COLO829 (cell line): ENCODE measurements at regions not wholly inside any gene's neighbourhood (a gene's known extent, or its start where the extent isn't known, plus 50 kb on each side); places are given as distances from the start of the nearest gene placed in this dataset.

ENCODE experiments used
- DNase-seq: peaks from one replicate; pipeline ENCODE4 v3.0.0; 2012; ENCODE audit warnings: low spot score

DNA sequence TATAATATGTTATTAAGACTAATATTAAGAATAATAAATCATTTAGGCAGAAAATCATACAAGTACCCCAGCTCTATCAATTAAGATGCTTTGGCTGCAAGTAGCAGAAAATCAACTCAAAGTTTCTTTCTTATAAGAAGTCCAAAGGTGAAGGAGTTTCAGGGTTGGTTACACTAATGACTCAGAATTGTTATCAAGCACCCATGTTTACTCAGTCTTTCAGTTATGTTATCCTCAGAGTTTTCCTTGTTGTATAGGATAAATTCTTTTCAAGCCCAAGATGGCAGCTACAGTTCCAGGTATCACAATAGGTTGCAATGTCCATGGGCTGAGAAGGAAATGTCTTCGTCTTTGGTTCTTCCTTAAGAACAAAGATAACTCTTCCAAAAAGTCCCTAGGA is 163.6 kb downstream of the TNFSF18 start:
- no peak for DNase-seq

GRCh38 chr1:172893146-172893841 is 157.4 kb downstream of the TNFSF18 start:
- DNase-seq = no peak

DNA sequence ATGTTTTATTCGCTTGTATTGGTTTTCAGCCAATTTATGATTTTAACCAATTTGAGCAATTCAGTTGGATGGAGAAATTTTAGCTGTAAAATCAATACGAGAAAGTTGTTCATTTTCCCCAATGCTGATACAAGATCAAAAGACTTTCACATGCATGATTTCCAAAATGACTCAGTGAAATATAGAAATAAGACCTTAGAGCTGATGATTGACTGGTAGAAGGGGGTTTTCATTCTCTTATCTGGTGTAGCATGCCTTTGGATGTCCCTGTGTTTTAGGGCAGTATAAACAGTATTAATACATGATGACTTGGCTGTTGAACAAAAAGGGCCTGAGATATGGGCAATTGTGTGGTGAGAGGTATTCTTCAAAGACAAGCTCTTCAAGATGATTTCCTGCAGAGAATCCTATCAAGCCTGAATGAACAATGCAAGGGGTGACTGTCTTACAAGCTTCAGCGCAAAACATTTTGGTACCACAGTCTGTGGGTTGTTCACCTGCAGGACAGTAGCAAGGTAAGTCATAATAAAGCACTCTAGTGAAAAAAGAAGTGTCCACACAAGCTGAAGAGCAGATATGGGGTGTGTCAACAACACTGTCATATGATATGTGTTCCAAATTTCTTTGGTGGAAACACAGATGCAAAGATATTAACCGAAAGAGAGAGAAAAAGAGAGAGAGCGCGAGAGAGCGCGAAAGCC is 156.2 kb downstream of the TNFSF18 start:
- no peak for DNase-seq

- peak; percentile 35 for DNase-seq
Measured at GRCh38 chr1:172895050-172895460, 155.7 kb downstream of the TNFSF18 start.

DNA sequence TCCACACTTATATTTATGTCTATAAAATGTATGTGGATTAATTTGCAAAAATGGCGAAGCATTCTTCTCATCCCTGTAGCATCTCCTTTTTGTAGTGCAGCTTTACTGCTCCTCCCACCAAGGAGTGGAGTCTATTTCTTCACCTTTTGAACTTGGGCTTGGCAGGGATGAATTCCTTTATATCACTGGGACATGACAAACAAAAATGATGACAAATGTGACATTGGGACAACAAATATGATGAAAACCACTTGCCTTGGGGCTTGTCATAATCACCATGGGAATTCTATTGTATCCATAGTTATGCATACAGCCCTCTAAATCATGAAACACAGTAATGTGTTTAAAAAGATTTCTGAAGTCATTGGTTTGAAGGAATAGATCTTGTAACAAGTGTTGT is 155.0 kb downstream of the TNFSF18 start:
- no peak for DNase-seq

- no peak for DNase-seq
Measured at GRCh38 chr1:172897738-172898137, 153.0 kb downstream of the TNFSF18 start.

DNA sequence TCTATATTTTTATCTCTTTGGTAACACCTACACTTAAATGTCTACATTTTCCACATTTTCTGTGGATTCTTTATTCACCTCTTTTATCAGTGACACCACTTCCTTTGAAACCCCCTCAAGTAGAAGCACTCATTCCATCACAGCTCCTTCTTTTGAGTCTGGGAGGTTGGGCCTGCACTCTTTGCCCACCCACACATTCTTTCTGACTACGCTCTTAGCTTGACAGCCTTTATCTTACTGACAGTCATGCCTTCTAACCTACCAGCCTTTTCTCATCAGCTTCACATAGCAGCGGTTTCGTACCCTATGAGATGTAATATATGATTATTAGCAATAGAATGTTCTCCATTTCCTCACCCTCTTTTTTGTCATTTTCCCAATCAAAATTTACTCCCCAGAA is 151.9 kb downstream of the TNFSF18 start:
- no peak for DNase-seq

DNA sequence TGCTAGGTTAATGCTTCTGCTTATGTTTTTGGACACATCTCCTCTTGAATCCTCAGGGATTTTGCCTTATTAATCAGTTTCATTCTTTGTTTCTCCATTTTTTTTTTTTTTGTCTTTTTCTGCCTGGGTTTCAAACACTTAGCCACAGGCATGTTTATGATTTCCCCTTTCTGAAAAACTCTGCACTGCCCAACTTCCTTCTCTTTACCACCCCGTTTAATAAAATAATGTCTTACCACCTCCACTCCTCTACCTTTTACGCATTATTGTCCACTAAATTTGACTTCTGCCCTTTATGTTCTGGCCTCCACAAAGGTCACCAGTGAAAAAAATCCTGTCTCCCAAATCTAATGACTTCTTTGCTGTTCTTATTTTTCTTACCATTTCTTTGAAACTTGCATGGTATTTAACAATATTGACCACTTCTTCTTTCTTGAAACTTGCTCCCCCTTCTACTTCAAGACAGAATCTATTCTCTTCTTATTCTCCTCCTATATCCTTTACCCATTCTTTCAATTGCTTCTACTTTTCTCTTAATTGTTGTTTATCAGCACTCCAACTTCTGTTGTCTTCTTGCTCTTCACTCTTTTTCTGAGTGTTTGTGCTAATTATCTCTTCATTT is 150.3 kb downstream of the TNFSF18 start:
- DNase-seq = no peak

- DNase-seq = no peak
Measured at GRCh38 chr1:172902200-172902599, 148.5 kb downstream of the TNFSF18 start.

GRCh38 chr1:172902861-172903381 is 147.8 kb downstream of the TNFSF18 start:
- DNase-seq = peak; percentile 84

GRCh38 chr1:172903581-172904220 is 147.0 kb downstream of the TNFSF18 start:
- peak; percentile 58 for DNase-seq

DNA sequence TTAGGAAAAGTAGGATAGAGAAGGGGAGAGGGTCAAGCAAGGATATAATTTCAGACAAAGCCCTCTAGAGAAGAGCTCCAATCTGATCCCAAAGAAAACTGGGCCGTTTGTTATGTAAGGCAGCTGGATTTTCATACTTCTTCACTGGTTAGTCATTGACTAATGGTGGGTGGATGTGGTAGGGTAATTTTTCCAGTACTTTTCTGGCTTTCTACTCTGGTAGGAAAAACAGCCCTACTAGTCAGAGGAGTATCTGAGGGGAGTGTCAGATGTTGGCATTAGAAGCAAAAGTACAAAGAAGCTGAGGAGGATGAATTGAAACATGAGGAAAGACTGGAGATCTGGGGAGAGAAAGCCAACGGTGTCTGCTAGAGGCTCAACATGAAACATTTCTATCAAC is 145.3 kb downstream of the TNFSF18 start:
- DNase-seq = no peak

GRCh38 chr1:172906778-172907592 is 143.8 kb downstream of the TNFSF18 start:
- DNase-seq = no peak

DNA sequence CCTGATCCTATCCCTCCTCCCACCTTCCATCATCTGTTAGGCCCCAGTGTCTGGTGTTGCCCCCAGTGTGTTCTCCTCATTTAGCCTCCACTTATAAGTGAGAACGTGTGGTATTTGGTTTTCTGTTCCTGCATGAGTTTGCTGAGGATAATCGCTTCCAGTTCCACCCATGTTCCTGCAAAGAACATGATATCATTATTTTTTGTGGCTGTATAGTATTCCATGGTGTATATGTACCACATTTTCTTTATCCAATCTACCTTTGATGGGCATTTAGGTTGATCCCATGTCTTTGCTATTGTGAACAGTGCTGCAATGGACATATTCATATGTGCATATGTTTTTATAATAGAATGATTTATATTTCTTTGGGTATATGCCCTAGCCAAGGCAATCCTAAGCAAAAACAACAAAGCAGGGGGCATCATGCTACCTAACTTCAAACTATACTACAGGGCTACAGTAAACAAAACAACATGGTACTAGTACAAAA is 142.9 kb downstream of the TNFSF18 start:
- DNase-seq = no peak

GRCh38 chr1:172909606-172910326 is 141.0 kb downstream of the TNFSF18 start:
- DNase-seq = no peak

DNA sequence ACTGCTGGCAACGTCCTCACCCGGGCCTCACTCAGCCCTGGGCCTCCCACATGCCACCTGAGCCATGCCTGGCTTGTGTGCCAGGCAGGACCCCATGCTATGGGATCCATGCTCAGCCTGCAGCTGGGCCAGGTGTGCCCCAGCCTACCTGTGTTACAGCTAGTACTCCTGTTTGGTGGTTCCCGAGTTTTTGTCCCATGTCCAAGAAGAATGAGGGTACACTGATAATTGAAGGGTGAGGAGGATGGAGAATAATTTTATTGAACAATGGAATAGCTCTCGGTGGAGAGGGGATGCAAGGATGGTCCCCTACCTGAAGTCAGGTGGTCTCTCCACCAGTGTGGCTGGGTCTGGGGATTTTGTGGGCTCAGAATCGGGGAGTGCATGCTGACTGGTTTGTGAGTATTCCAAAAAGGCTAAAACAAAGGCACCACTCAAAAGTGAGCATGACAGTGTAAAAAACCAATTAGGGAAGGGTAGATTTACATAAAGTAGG is 137.9 kb downstream of the TNFSF18 start:
- DNase-seq = no peak

- DNase-seq = no peak
Measured at GRCh38 chr1:172914501-172915144, 136.1 kb downstream of the TNFSF18 start.

DNA sequence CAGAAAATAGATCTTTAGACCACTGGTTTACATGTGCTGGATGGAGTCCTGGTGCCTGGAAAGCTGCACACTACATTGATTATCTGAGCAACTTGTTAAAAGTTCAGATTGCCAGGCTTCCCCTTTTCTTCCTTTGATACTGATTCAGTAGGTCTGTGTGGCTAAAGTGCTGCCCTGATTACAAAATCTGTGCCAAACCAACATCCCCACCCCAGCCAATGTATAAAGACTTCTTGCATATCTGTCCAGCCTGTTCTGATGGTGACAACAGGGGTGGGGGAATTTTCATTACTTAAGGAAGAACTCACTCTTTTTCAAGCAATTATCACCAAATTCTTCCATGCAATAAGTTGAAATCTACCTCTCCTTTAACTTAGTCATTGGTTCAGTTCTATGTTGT is 135.5 kb downstream of the TNFSF18 start:
- no peak for DNase-seq

GRCh38 chr1:172916116-172916515 is 134.6 kb downstream of the TNFSF18 start:
- no peak for DNase-seq

GRCh38 chr1:172917972-172918371 is 132.8 kb downstream of the TNFSF18 start:
- peak; percentile 90 for DNase-seq
